ENCODE measurements at regions not wholly inside any gene's neighbourhood (a gene's known extent, or its start where the extent isn't known, plus 50 kb on each side); places are given as distances from the start of the nearest gene placed in this dataset.
A peak's percentile ranks its signal among the peaks of the same experiment; 100 is the strongest.

DNA sequence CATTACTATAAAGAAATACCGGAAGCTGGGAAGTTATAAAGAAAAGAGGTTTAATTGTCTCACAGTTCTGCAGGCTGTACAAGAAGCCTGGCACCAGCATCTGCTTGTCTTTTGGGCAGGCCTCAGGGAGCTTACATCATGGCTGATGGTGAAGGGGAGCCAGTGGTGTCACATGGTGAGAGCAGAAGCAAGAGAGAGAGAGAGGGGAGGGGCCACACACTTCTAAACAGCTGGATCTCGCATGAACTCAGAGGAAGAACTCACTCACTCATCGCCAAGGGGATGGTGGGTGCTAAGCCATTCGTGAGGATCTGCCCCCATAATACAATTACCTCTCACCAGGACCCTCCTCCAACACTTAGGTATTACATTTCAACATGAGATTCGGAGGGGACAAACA lies 51.8 kb upstream of the ANKRD34C start:
- no peaks in the 10 kb centered on the region for H3K36me3 ChIP-seq (ENCODE audit: low read depth)
- H3K9me3 ChIP-seq (ENCODE audit: severe bottlenecking) = peaks cover 8% of the 10 kb centered on the region
- no peak for ATAC-seq (ENCODE audit: low read depth)
- H3K27me3 ChIP-seq (ENCODE audit: insufficient read depth, poor library complexity, severe bottlenecking) = peaks cover 27% of the 10 kb centered on the region
- TF ChIP-seq, protein P1, sequence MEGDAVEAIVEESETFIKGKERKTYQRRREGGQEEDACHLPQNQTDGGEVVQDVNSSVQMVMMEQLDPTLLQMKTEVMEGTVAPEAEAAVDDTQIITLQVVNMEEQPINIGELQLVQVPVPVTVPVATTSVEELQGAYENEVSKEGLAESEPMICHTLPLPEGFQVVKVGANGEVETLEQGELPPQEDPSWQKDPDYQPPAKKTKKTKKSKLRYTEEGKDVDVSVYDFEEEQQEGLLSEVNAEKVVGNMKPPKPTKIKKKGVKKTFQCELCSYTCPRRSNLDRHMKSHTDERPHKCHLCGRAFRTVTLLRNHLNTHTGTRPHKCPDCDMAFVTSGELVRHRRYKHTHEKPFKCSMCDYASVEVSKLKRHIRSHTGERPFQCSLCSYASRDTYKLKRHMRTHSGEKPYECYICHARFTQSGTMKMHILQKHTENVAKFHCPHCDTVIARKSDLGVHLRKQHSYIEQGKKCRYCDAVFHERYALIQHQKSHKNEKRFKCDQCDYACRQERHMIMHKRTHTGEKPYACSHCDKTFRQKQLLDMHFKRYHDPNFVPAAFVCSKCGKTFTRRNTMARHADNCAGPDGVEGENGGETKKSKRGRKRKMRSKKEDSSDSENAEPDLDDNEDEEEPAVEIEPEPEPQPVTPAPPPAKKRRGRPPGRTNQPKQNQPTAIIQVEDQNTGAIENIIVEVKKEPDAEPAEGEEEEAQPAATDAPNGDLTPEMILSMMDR (IDR thresholded peaks at IDR 0.05; ENCODE audit: poor library complexity, severe bottlenecking) = no peak
- no peak for DNase-seq (ENCODE audit: low spot score)
- H3K4me1 ChIP-seq (ENCODE audit: insufficient read depth, poor library complexity, severe bottlenecking) = no peaks in the 10 kb centered on the region
- no peak overlapping the region for H3K27ac ChIP-seq (ENCODE audit: poor library complexity, severe bottlenecking)
- no peak overlapping the region for H3K4me3 ChIP-seq (ENCODE audit: severe bottlenecking)

DNA sequence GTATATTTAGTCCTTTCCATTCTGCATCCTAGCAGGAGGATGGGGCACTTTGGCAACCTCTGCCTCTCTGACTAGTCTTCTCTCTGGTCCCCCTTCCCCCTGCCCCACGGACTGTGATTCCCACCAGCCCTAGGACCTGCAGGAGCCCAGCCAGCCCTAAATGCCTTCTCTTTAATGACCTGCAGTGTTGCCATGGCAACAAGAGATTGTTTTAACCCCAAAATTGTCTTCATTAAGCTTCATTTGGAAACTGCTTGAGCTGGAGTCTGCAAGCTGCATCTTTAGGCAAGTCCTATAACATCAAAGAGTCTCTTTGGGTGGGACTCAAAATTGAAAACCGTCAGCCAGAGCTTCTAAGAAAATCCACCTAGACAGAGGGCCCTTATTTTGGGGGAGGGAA lies 59.7 kb upstream of the ANKRD34C start:
- Histone ChIP-seq H3K36me3 (ENCODE audit: low read depth) (no peaks in the 10 kb centered on the region), H3K27me3 (ENCODE audit: insufficient read depth, poor library complexity, severe bottlenecking) (peaks cover 25% of the 10 kb centered on the region), H3K27ac (ENCODE audit: poor library complexity, severe bottlenecking) (no peak overlapping the region), H3K9me3 (ENCODE audit: severe bottlenecking) (peaks cover 2% of the 10 kb centered on the region), H3K4me3 (ENCODE audit: severe bottlenecking) (no peak overlapping the region), H3K4me1 (ENCODE audit: insufficient read depth, poor library complexity, severe bottlenecking) (no peaks in the 10 kb centered on the region)
- TF ChIP-seq, protein P1 (IDR thresholded peaks at IDR 0.05; ENCODE audit: poor library complexity, severe bottlenecking) = no peak
- DNase-seq (ENCODE audit: low spot score) = no peak
- ATAC-seq (ENCODE audit: low read depth) = no peak

DNA sequence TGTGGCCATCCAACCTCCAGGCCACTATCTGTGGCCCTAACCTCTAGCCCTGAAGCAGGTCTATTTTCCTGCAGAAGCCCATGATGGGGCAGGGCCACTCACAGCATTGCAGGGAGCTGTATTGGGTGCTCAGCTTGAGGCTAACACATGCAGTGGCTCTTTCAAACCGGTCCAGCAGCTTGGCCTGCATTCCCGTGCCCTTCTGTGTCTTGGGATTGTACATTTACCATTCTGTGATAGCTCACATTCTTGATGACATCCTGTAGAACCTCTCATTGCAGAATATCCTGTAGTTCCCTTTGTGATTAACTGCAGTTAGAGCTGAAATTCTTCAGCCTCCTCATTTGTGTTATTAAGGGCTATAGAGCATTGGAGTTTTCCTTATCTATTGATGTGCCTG lies 60.8 kb upstream of the ANKRD34C start:
- no peaks in the 10 kb centered on the region for H3K36me3 ChIP-seq (ENCODE audit: low read depth)

DNA sequence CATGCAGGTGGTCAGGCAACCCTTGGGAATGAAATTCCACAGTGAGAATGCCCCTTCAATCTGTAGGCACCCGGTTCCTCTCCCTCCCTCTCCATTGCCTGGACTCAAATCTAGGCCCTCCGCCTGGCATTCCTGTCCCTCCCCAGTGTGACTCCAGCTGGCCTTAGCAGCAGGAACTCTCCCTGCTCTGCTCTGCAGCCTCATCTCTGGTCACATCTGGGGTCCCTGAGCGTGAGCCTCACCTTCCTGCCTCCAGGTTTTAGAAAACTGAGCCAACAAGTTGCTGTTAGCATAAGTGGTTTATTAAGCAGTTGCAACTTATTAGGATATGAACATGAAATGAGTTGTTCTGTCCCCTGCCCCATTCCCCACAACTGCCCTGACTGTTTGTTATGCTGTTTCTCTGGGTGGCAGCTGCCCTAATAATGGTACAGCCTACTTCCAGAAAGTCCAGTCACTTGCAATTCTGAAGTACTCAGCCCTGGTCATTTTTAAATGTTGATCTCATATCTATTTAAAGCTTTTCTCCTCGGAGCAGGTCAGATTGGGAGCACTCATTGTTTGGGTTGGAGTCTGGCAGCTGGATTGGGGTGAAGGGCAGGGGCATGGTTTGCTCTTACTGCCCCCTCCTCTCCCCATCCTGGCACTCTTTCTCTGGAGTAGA lies 63.0 kb upstream of the ANKRD34C start:
- no peaks in the 10 kb centered on the region for H3K36me3 ChIP-seq (ENCODE audit: low read depth)
- H3K4me3 ChIP-seq (ENCODE audit: severe bottlenecking) = no peak overlapping the region
- TF ChIP-seq, protein P1 (IDR thresholded peaks at IDR 0.05; ENCODE audit: poor library complexity, severe bottlenecking) = no peak
- H3K27me3 ChIP-seq (ENCODE audit: insufficient read depth, poor library complexity, severe bottlenecking) = peaks cover 16% of the 10 kb centered on the region
- ATAC-seq (ENCODE audit: low read depth) = no peak
- H3K4me1 ChIP-seq (ENCODE audit: insufficient read depth, poor library complexity, severe bottlenecking) = no peaks in the 10 kb centered on the region
- no peak for DNase-seq (ENCODE audit: low spot score)
- no peaks in the 10 kb centered on the region for H3K9me3 ChIP-seq (ENCODE audit: severe bottlenecking)
- H3K27ac ChIP-seq (ENCODE audit: poor library complexity, severe bottlenecking) = no peak overlapping the region

More for the DNA sequence above, 60.8 kb upstream of the ANKRD34C start:
- no peak for DNase-seq (ENCODE audit: low spot score)
- H3K27me3 ChIP-seq (ENCODE audit: insufficient read depth, poor library complexity, severe bottlenecking) = peaks cover 19% of the 10 kb centered on the region
- no peaks in the 10 kb centered on the region for H3K9me3 ChIP-seq (ENCODE audit: severe bottlenecking)
- no peak overlapping the region for H3K27ac ChIP-seq (ENCODE audit: poor library complexity, severe bottlenecking)
- no peaks in the 10 kb centered on the region for H3K4me1 ChIP-seq (ENCODE audit: insufficient read depth, poor library complexity, severe bottlenecking)
- TF ChIP-seq, protein P1 (IDR thresholded peaks at IDR 0.05; ENCODE audit: poor library complexity, severe bottlenecking) = no peak
- 0 out of 3 replicates have a peak, but pooled peaks have one; percentile 13 for ATAC-seq (ENCODE audit: low read depth)
- H3K4me3 ChIP-seq (ENCODE audit: severe bottlenecking) = no peak overlapping the region

DNA sequence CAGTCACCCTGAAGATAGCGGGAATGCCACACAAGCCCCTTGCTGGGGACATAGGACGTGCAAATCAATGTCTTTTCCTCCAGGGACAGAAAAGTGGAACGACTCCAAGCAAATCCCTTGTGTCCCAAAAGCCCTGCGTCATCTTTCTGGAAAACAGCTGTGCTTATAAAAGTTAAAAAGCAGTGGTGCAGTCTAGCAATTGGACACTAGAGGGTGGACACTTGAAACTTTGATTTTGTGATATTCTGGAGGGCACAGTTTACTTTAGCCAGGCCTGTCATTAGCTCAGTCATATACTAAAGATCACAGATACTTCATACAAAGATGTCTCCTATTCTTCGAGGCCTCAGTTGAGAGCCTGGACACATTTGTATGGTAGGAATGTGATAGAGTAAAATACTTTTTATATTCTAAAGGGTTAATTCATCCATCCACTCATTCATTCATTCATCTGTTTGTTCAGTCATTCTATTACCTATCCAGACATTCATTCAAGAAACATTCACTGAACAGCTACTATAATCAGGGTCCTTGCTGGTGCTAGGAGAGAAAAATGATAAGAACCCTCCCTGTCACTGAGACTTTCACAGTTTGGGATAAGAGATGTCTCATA lies 63.8 kb upstream of the ANKRD34C start:
- no peak for DNase-seq (ENCODE audit: low spot score)
- H3K4me1 ChIP-seq (ENCODE audit: insufficient read depth, poor library complexity, severe bottlenecking) = no peaks in the 10 kb centered on the region

More for the DNA sequence above, 63.8 kb upstream of the ANKRD34C start:
- 0 out of 3 replicates have a peak, but pooled peaks have one; percentile 35 for ATAC-seq (ENCODE audit: low read depth)
- H3K27me3 ChIP-seq (ENCODE audit: insufficient read depth, poor library complexity, severe bottlenecking) = peaks cover 16% of the 10 kb centered on the region
- H3K36me3 ChIP-seq (ENCODE audit: low read depth) = no peaks in the 10 kb centered on the region
- H3K9me3 ChIP-seq (ENCODE audit: severe bottlenecking) = no peaks in the 10 kb centered on the region
- no peak overlapping the region for H3K4me3 ChIP-seq (ENCODE audit: severe bottlenecking)
- no peak overlapping the region for H3K27ac ChIP-seq (ENCODE audit: poor library complexity, severe bottlenecking)
- TF ChIP-seq, protein P1 (IDR thresholded peaks at IDR 0.05; ENCODE audit: poor library complexity, severe bottlenecking) = peak; percentile 64

Data from RWPE2 (cell line).